NCI-H774 (cell line): ENCODE measurements at regions not wholly inside any gene's neighbourhood (a gene's known extent, or its start where the extent isn't known, plus 50 kb on each side); places are given as distances from the start of the nearest gene placed in this dataset.
"Not testable (repeated sequence)": the region's sequence is repeated elsewhere in the genome, so short reads cannot be mapped to it uniquely, and the experiment has no call there.

Experiments used
- DNase-seq: peaks from one replicate; lab custom pipeline; 2025; lab: John Stamatoyannopoulos, UW

GRCh38 chr5:15334551-15335266 is 165.3 kb upstream of the FBXL7 start:
- DNase-seq, result no peak

DNA sequence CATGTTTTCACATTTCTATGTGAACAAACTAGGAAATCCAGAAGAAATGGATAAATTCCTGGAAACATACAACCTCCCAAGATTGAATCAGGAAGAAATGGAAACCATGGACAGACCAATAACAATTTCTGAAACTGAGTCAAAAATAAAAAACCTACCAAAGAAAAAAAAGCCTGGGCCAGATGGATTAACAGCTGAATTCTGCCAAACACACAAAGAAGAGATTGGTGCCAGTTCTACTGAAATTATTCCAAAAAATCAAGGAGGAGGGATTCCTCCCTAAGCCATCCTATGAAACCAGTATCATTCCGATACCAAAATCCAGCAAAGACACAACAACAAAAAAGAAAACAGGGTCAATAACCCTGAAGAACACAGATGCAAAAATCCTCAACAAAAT is 166.9 kb upstream of the FBXL7 start:
- DNase-seq, result no peak

GRCh38 chr5:15326932-15327331 is 173.0 kb upstream of the FBXL7 start:
- DNase-seq, result no peak

GRCh38 chr5:15326471-15326870 is 173.5 kb upstream of the FBXL7 start:
- no peak for DNase-seq

DNA sequence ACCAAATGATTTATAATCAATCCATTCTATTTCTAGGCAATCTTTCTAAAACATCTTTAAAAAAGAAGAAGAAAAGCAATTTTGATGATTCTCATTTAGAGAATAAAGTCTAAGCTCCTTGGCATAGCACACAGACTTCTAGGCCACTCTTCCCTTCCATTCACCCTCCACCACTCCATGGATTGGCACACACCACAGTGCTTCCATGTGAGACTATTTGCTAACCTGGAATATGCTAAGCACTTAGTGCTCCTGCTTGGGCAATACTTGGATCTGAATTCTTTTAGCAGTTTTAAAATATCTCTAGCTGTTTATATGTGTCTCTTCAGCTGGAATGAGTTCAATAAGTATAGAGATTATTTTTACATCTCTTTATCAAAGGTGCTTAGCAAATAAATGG is 177.6 kb upstream of the FBXL7 start:
- no peak for DNase-seq

DNA sequence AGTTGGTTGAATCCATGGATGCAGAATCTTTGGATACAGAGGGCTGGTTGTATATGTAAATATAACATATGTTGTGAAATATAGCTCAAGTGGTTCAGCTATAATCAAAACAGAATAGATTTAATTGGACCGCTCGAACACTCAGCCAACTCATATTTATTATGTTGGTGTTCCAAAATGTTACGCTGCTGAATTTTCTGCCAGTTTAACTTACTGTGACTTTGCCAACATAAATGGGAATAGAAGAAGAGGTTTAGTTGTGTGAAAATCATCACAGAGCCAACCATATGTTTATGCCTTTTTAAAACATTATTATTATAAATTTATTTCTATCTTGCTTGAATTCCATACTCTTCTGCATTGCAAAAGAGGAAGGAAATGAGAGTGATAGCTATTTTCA is 178.2 kb upstream of the FBXL7 start:
- no peak for DNase-seq

- DNase-seq, result no peak
Observed at GRCh38 chr5:15320871-15321270, 179.1 kb upstream of the FBXL7 start.

DNA sequence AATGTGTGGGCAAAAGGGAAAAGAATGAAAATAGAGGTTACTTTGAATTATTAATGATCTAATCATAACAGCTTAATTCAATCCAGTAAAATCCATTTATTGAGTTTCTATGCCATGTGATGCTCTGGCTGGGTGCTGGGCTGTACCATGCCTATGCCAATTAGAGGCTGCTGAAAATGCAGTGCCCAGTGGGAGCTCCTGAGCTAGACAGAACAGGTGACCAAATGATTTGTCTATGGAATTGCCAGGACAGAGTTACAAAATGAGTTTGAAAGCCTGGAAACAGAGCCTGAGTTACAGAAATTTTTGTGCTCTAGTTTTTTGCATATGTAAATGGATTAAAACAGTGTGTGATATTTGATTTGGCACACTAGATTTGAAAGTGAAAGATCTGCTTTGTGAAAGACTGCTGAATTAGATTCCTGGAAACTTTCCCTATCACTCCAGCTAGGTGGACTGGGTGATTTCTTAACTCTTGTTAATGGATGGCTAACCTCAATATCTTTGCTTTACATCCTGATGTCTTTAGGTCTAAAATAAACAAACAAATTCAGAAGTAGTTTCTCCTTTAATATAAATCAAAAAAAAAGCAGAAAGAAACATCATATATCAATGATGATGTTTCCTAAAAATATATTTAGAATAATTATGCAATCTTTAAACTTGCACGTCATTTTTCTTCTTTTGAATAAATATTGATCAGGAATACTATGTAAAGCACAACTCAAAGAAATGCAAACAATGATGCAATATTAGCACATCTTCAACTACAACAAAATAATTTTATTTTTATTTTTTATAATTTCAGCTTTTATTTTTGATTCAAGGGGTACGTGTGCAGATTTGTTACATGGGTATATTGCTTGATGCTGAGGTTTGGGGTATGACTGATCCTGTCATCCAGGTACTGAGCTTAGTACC is 194.8 kb upstream of the FBXL7 start:
- DNase-seq, result no peak

- no peak for DNase-seq
Observed at GRCh38 chr5:15304066-15304731, 195.8 kb upstream of the FBXL7 start.

- no peak for DNase-seq
Observed at GRCh38 chr5:15300141-15300540, 199.8 kb upstream of the FBXL7 start.

DNA sequence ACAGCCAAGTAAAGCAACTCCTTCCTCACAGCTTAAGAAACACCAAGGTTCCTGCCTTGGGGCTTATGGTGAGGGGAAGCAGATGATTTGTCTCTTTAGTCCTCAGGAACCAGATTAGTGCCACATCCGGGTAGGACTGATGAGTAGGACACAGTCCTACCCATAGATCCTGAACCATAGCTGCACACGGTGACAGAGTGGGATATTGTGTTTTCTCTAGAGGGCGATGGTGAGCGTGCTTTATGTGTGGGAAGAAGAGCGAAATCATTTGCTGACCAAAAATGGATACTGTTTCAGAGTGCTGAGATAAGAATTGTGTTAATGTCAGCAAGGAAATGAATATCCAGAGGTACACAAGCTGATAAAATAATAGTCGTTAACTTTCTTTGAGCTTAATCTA is 209.0 kb upstream of the FBXL7 start:
- no peak for DNase-seq

- DNase-seq, result no peak
Observed at GRCh38 chr5:15286650-15287049, 213.3 kb upstream of the FBXL7 start.

GRCh38 chr5:15285901-15286583 is 213.9 kb upstream of the FBXL7 start:
- DNase-seq, result no peak

GRCh38 chr5:15284706-15285105 is 215.3 kb upstream of the FBXL7 start:
- DNase-seq, result no peak

- no peak for DNase-seq
Observed at GRCh38 chr5:15283076-15283475, 216.9 kb upstream of the FBXL7 start.

GRCh38 chr5:15282611-15283010 is 217.4 kb upstream of the FBXL7 start:
- DNase-seq, result no peak

DNA sequence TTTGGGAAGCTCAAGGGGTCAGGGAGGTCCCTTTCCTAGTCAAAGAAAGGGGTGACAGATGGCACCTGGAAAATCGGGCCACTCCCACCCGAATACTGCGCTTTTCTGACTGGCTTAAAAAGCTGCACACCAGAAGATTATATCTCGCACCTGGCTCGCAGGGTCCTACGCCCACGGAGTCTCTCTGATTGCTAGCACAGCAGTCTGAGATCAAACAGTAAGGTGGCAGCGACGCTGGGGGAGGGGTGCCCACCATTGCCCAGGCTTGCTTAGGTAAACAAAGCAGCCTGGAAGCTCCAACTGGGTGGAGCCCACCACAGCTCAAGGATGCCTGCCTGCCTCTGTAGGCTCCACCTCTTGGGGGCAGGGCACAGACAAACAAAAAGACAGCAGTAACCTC is 228.4 kb upstream of the FBXL7 start:
- DNase-seq, result not testable (repeated sequence)

DNA sequence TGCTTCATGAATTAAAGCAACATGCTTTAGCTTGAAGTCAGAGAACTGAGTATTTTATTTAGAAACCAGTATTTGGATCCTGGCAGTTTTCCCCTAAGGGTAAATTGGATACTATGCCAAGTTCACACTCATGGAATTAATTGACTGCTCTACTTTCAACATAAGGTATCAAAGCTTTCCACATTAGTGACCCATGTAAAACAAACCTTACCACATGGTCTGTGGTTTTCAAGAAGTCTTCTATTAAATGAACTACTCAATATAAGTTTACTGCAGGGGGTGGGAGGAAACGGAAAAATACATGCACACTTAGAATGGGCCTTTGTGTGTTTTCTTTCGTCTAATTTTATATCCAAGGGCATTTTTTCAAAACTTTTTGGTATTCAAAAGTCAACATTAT is 232.0 kb upstream of the FBXL7 start:
- no peak for DNase-seq

GRCh38 chr5:15266841-15267240 is 233.1 kb upstream of the FBXL7 start:
- no peak for DNase-seq

- no peak for DNase-seq
Observed at GRCh38 chr5:15266229-15266628, 233.8 kb upstream of the FBXL7 start.

GRCh38 chr5:15263942-15264341 is 236.0 kb upstream of the FBXL7 start:
- no peak for DNase-seq

DNA sequence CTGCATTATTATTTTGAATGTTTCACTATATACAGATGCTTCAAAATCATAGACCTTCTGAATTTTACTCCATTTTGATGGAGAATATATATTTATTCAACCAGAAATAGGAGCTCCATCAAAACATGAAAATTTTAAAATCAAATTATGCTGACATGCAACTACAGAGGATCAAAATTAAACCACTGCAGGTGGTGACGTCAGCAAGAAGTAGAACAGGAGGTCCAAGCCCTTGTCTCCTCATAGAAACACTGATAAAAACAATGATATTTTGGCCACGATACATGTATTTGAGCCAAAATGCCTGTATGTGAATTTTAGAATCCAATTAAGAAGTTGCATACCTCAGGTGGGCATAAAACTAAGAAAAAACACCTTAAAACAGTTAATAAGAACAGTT is 236.6 kb upstream of the FBXL7 start:
- no peak for DNase-seq
